GM12864 (cell line): ENCODE measurements at regions not wholly inside any gene's neighbourhood (a gene's known extent, or its start where the extent isn't known, plus 50 kb on each side); places are given as distances from the start of the nearest gene placed in this dataset.

Experiments used
- DNase-seq: peaks from one replicate; pipeline ENCODE4 v3.0.0-alpha.2; 2011; ENCODE audit warnings: low read depth
- H3K4me3 ChIP-seq: 2 replicates; pipeline ENCODE4 v1.5.1; 2011; ENCODE audit warnings: mild to moderate bottlenecking, low read depth, low read length, control low read depth
- CTCF ChIP-seq: IDR thresholded peaks from 2 replicates; pipeline ENCODE4 v1.5.1; 2011; ENCODE audit warnings: low read depth, mild to moderate bottlenecking, moderate library complexity, low read length, control low read depth, inconsistent platforms; ENCODE audit errors: missing control alignments

GRCh38 chr12:79534029-79534867 lies 156.5 kb downstream of the PAWR start:
- no peak for TF ChIP-seq CTCF
- no peak overlapping the region for H3K4me3 ChIP-seq
- DNase-seq, result no peak

GRCh38 chr12:79532907-79533288 lies 157.9 kb downstream of the PAWR start:
- H3K4me3 ChIP-seq, result no peak overlapping the region
- TF ChIP-seq CTCF, result no peak
- DNase-seq, result no peak

GRCh38 chr12:79531518-79531917 lies 159.2 kb downstream of the PAWR start:
- no peak overlapping the region for H3K4me3 ChIP-seq
- TF ChIP-seq CTCF, result no peak
- DNase-seq, result no peak

- TF ChIP-seq CTCF, result no peak
- H3K4me3 ChIP-seq, result no peak overlapping the region
- no peak for DNase-seq
These were observed 163.3 kb downstream of the PAWR start for GRCh38 chr12:79527473-79527872.

- no peak for TF ChIP-seq CTCF
- no peak overlapping the region for H3K4me3 ChIP-seq
- DNase-seq, result no peak
These were observed 165.4 kb downstream of the PAWR start for GRCh38 chr12:79525357-79525756.

- no peak overlapping the region for H3K4me3 ChIP-seq
- no peak for TF ChIP-seq CTCF
- no peak for DNase-seq
These were observed 166.1 kb downstream of the PAWR start for GRCh38 chr12:79524507-79525148.

- DNase-seq, result no peak
- H3K4me3 ChIP-seq, result no peak overlapping the region
- TF ChIP-seq CTCF, result no peak
These were observed 167.8 kb downstream of the PAWR start for GRCh38 chr12:79522989-79523386.
